Uterus (tissue), 3 donors: ENCODE measurements at regions not wholly inside any gene's neighbourhood (a gene's known extent, or its start where the extent isn't known, plus 50 kb on each side); places are given as distances from the start of the nearest gene placed in this dataset.

Experiments
- DNase-seq, 2 donors: peaks; one replicate each; pipeline ENCODE4 v3.0.0-alpha.2; 2019 to 2020
- H3K27ac ChIP-seq, 2 donors: fragments of 200-600 bp; sonication (generic); 1 replicate in 1 of 2; 2 replicates in 1 of 2; pipeline ENCODE4 v1.5.1; 2016 to 2018
- H3K27me3 ChIP-seq, 2 donors: fragments of 200-600 bp; sonication (generic); one replicate each; pipeline ENCODE4 v1.5.1; 2018 to 2019; ENCODE audit warnings: control low read depth in 1 of 2
- H3K36me3 ChIP-seq, 2 donors: fragments of 200-600 bp; sonication (generic); one replicate each; pipeline ENCODE4 v1.5.1; 2019; ENCODE audit warnings: control low read depth in 1 of 2
- H3K4me1 ChIP-seq, 2 donors: fragments of 200-600 bp; sonication (generic); one replicate each; pipeline ENCODE4 v1.5.1; 2018 to 2019; ENCODE audit warnings: control low read depth in 1 of 2
- H3K4me3 ChIP-seq, 2 donors: fragments of 200-600 bp; sonication (generic); 1 replicate in 1 of 2; 2 replicates in 1 of 2; pipeline ENCODE4 v1.5.1; 2018 to 2019; ENCODE audit warnings: mild to moderate bottlenecking in 1 of 2
- H3K9me3 ChIP-seq, 2 donors: fragments of 200-600 bp; sonication (generic); one replicate each; pipeline ENCODE4 v1.5.1; 2019; ENCODE audit warnings: control low read depth in 1 of 2
- CTCF ChIP-seq, 4 experiments: fragments of 200-600 bp in 2 of 4; fragments of 450-650 bp in 2 of 4; sonication (generic) in 2 of 4; IDR thresholded peaks; one replicate each; pipeline ENCODE4 v1.5.1; 2016 to 2019; ENCODE audit warnings: antibody characterized with exemption in 4 of 4, mild to moderate bottlenecking in 2 of 4, moderate library complexity in 1 of 4
- POLR2A ChIP-seq, 2 donors: fragments of 450-650 bp; IDR thresholded peaks; one replicate each; pipeline ENCODE4 v1.6.1; 2016; ENCODE audit warnings: antibody characterized with exemption in 2 of 2, mild to moderate bottlenecking in 1 of 2, moderate library complexity in 1 of 2
- intact Hi-C: fragments of 100-400 bp; cut with DNase I; formaldehyde crosslinking; loops from one replicate; pipeline ENCODE4 v1.15.1; 2023; ENCODE audit warnings: low total_unique reads
- donor health status: DM: yes; HTN: yes; CAD: no.

GRCh38 chr11:23543651-23544222, 683.5 kb upstream of the CCDC179 start:
- H3K4me3 ChIP-seq, result no peak overlapping the region
- H3K9me3 ChIP-seq, result no peaks in the 10 kb centered on the region
- H3K27ac ChIP-seq, result no peak overlapping the region
- no peaks in the 10 kb centered on the region for H3K4me1 ChIP-seq
- TF ChIP-seq CTCF (IDR thresholded peaks at IDR 0.05) (no peak), POLR2A (IDR thresholded peaks at IDR 0.05) (no peak)
- no peaks in the 10 kb centered on the region for H3K36me3 ChIP-seq
- H3K27me3 ChIP-seq, result no peaks in the 10 kb centered on the region
- no peak for DNase-seq
- intact Hi-C loops, result no loop called here

DNA sequence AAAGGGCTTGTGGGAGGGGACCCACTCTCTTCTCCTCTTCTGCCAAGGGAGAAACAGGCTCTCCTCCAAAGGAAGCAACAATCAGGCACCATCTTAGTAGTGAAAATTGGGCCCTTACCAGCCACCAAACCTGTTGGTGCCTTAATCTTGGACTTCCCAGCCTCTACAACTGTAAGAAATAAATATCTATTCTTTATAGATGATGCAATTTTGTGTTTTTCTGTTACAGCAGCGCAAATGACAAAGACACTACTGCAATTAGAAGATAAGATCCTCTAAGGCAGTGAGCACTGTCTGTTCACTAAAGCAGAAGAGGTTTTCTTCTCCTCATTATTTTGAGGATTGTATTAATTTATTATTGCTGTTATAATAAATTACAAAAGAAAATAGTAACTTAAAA, 691.4 kb upstream of the CCDC179 start:
- no peak overlapping the region for H3K27ac ChIP-seq
- no peaks in the 10 kb centered on the region for H3K27me3 ChIP-seq
- no peaks in the 10 kb centered on the region for H3K4me1 ChIP-seq
- intact Hi-C loops, result no loop called here
- DNase-seq, result no peak
- no peak overlapping the region for H3K4me3 ChIP-seq
- no peaks in the 10 kb centered on the region for H3K36me3 ChIP-seq
- TF ChIP-seq POLR2A (IDR thresholded peaks at IDR 0.05) (no peak), CTCF (IDR thresholded peaks at IDR 0.05) (no peak)
- no peaks in the 10 kb centered on the region for H3K9me3 ChIP-seq

- no peaks in the 10 kb centered on the region for H3K36me3 ChIP-seq
- no peak overlapping the region for H3K4me3 ChIP-seq
- no peaks in the 10 kb centered on the region for H3K9me3 ChIP-seq
- TF ChIP-seq CTCF (IDR thresholded peaks at IDR 0.05) (no peak), POLR2A (IDR thresholded peaks at IDR 0.05) (no peak)
- no peak overlapping the region for H3K27ac ChIP-seq
- H3K4me1 ChIP-seq, result no peaks in the 10 kb centered on the region
- intact Hi-C loops, result no loop called here
- DNase-seq, result no peak
- no peaks in the 10 kb centered on the region for H3K27me3 ChIP-seq
Observed at GRCh38 chr11:23554002-23554401, 693.7 kb upstream of the CCDC179 start.

- intact Hi-C loops, result no loop called here
- no peak for DNase-seq
- TF ChIP-seq CTCF (IDR thresholded peaks at IDR 0.05), result no peak
- no peak for TF ChIP-seq POLR2A (IDR thresholded peaks at IDR 0.05)
Observed at GRCh38 chr11:23555085-23555484, 694.8 kb upstream of the CCDC179 start.

GRCh38 chr11:23556163-23556750, 696.0 kb upstream of the CCDC179 start:
- TF ChIP-seq CTCF (IDR thresholded peaks at IDR 0.05) (no peak), POLR2A (IDR thresholded peaks at IDR 0.05) (no peak)
- Histone ChIP-seq H3K4me3 (no peak overlapping the region), H3K27me3 (no peaks in the 10 kb centered on the region), H3K4me1 (no peaks in the 10 kb centered on the region), H3K27ac (no peak overlapping the region), H3K9me3 (no peaks in the 10 kb centered on the region), H3K36me3 (no peaks in the 10 kb centered on the region)
- DNase-seq, result no peak
- intact Hi-C loops, result no loop called here

More at GRCh38 chr11:23555085-23555484, 694.8 kb upstream of the CCDC179 start:
- Histone ChIP-seq H3K27ac (no peak overlapping the region), H3K36me3 (no peaks in the 10 kb centered on the region), H3K4me1 (no peaks in the 10 kb centered on the region), H3K9me3 (no peaks in the 10 kb centered on the region), H3K27me3 (no peaks in the 10 kb centered on the region), H3K4me3 (no peak overlapping the region)
